C4-2B (cell line): ENCODE measurements at regions not wholly inside any gene's neighbourhood (a gene's known extent, or its start where the extent isn't known, plus 50 kb on each side); places are given as distances from the start of the nearest gene placed in this dataset.

Experiments used
- ZFX ChIP-seq: fragments of 450-650 bp; IDR thresholded peaks from 2 replicates; pipeline ENCODE4 v1.6.1; 2017
- TF ChIP-seq, protein P1 (sequence below): fragments of 450-650 bp; conservative IDR thresholded peaks from 2 replicates; pipeline ENCODE4 v1.5.1; 2017; ENCODE audit warnings: mild to moderate bottlenecking

GRCh38 chr5:61926911-61927310 lies 379.1 kb upstream of the KIF2A start:
- TF ChIP-seq, protein P1, sequence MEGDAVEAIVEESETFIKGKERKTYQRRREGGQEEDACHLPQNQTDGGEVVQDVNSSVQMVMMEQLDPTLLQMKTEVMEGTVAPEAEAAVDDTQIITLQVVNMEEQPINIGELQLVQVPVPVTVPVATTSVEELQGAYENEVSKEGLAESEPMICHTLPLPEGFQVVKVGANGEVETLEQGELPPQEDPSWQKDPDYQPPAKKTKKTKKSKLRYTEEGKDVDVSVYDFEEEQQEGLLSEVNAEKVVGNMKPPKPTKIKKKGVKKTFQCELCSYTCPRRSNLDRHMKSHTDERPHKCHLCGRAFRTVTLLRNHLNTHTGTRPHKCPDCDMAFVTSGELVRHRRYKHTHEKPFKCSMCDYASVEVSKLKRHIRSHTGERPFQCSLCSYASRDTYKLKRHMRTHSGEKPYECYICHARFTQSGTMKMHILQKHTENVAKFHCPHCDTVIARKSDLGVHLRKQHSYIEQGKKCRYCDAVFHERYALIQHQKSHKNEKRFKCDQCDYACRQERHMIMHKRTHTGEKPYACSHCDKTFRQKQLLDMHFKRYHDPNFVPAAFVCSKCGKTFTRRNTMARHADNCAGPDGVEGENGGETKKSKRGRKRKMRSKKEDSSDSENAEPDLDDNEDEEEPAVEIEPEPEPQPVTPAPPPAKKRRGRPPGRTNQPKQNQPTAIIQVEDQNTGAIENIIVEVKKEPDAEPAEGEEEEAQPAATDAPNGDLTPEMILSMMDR, result no peak
- TF ChIP-seq ZFX, result no peak
